ENCODE measurements at regions not wholly inside any gene's neighbourhood (a gene's known extent, or its start where the extent isn't known, plus 50 kb on each side); places are given as distances from the start of the nearest gene placed in this dataset.

DNA sequence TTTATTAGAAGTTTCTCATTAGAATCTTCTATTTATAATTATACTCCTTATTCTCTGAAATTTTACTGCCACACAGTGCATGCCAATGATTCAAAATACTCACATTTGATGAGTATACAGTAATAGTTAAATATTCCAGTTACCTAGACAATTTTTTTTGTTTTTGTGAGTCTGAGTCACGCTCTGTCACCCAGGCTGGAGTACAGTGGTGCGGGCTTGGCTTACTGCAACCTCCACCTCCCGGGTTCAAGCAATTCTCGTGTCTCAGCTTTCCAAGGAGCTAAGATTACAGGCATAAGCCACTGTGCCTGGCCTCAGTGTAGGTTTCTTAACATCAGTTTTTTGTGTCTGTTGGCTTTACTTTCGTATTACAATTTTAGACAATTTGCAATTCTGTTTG is 87.1 kb downstream of the ZNF486 start:
- no peak overlapping the region for H3K4me3 Mint-ChIP-seq
- peaks cover 9% of the 10 kb centered on the region for H3K4me1 Mint-ChIP-seq (ENCODE audit: low read depth)
- CTCF ChIA-PET, result no interaction called here
- H3K27ac Mint-ChIP-seq, result no peak overlapping the region
- H3K9me3 Mint-ChIP-seq (ENCODE audit: insufficient read depth), result peaks cover 21% of the 10 kb centered on the region
- ATAC-seq (no peak), DNase-seq (no peak)
- no peaks in the 10 kb centered on the region for H3K27me3 Mint-ChIP-seq (ENCODE audit: low read depth)
- H3K36me3 Mint-ChIP-seq (ENCODE audit: low read depth), result no peaks in the 10 kb centered on the region
- POLR2A ChIA-PET, result no interaction called here

DNA sequence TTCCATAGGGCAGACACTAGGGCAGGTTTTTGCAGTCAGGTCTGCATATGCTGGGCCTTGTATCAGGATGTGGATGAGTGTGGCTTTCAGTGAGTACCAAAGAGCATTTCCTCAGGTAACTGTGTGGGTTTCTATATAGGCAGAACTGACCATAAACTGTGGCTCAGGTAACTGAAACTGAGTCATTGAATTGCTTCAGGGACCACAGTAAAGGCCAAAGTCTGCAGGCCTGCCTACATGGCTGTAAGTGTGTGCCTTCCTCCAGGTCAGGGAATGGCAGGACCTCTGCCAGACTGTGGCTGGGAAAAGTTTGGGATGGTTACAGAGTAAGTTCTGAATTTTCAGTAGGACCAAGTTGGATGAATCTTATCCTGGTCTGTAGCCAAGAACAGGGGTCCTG is 85.6 kb downstream of the ZNF486 start:
- Mint-ChIP-seq H3K9me3 (ENCODE audit: insufficient read depth) (peaks cover 7% of the 10 kb centered on the region), H3K27ac (no peak overlapping the region), H3K4me1 (ENCODE audit: low read depth) (peaks cover 9% of the 10 kb centered on the region), H3K27me3 (ENCODE audit: low read depth) (no peaks in the 10 kb centered on the region), H3K36me3 (ENCODE audit: low read depth) (no peaks in the 10 kb centered on the region), H3K4me3 (no peak overlapping the region)
- ATAC-seq, result no peak
- CTCF ChIA-PET, result no interaction called here
- POLR2A ChIA-PET, result no interaction called here
- no peak for DNase-seq

DNA sequence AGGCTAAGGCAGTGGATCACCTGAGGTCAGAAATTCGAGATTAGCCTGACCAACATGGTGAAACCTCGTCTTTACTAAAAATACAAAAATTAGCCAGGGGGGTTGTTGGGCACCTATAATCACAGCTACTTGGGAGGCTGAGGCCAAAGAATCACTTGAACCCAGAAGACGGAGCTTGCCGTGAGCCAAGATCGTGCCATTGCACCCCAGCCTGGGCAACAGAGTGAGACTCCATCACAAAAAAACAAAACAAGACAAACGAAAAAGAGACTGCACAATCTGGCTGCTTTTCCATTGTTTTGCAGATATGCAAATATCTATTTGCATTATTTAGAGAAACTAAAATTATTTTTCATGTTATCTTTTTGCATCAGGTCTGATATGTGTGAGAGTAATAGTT is 83.6 kb downstream of the ZNF486 start:
- Mint-ChIP-seq H3K27ac (no peak overlapping the region), H3K4me3 (no peak overlapping the region), H3K4me1 (ENCODE audit: low read depth) (peaks cover 9% of the 10 kb centered on the region), H3K9me3 (ENCODE audit: insufficient read depth) (peaks cover 10% of the 10 kb centered on the region), H3K27me3 (ENCODE audit: low read depth) (no peaks in the 10 kb centered on the region), H3K36me3 (ENCODE audit: low read depth) (no peaks in the 10 kb centered on the region)
- ChIA-PET POLR2A (no interaction called here), CTCF (no interaction called here)
- no peak for DNase-seq
- no peak for ATAC-seq

DNA sequence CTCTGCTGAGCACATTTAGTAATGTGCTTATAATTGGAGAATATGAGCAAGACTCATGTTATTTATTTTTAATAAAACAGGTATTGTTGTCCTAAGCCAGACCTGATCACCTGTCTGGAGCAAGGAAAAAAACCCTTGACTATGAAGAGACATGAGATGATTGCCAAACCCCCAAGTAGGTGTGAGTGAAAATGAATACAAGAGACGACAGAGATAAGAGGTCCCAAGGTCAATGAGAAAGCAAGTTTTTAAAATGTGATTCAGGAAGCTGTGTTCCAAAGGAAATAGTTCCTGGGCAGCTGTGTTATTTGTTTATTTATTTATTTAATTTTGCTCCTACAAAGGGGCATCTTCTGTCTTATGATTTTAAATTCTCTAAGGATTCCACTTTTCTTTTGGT is 83.1 kb downstream of the ZNF486 start:
- Mint-ChIP-seq H3K27ac (no peak overlapping the region), H3K36me3 (ENCODE audit: low read depth) (no peaks in the 10 kb centered on the region), H3K9me3 (ENCODE audit: insufficient read depth) (peaks cover 11% of the 10 kb centered on the region), H3K27me3 (ENCODE audit: low read depth) (no peaks in the 10 kb centered on the region), H3K4me3 (no peak overlapping the region), H3K4me1 (ENCODE audit: low read depth) (peaks cover 9% of the 10 kb centered on the region)
- POLR2A ChIA-PET, result no interaction called here
- CTCF ChIA-PET, result no interaction called here
- no peak for ATAC-seq
- DNase-seq, result no peak

Small RNA genes lying in the stretch of these regions (microRNA-seq; reads per million reads assigned to microRNA genes)
- 24.7 reads per million, percentile 39 among the genes with 10 or more reads in this experiment for gene MIR1270

All from activated CD8-positive, alpha-beta T cell treated with anti-CD3 and anti-CD28 coated beads, Interleukin-2, amount 10 ng/mL, durations not matched to agents 7 days and 5 days (primary cell).